SK-N-SH treated with all-trans-retinoic acid at 6 μM for 48 hours (cell line): ENCODE measurements at regions not wholly inside any gene's neighbourhood (a gene's known extent, or its start where the extent isn't known, plus 50 kb on each side); places are given as distances from the start of the nearest gene placed in this dataset.

Source experiments
- ARNTL ChIP-seq: fragments of 450-650 bp; formaldehyde crosslinking; IDR thresholded peaks from 2 replicates; pipeline ENCODE4 v1.5.0; 2020; ENCODE audit warnings: low read depth, mild to moderate bottlenecking, moderate library complexity, borderline replicate concordance
- CSDC2 ChIP-seq: fragments of 250-450 bp; sonication (Bioruptor Pico); IDR thresholded peaks from 2 replicates; pipeline ENCODE4 v1.5.0; 2020; ENCODE audit warnings: mild to moderate bottlenecking, moderate library complexity
- ESRRG ChIP-seq: fragments of 250-450 bp; sonication (Bioruptor Pico); IDR thresholded peaks from 2 replicates; pipeline ENCODE4 v1.6.1; 2021; ENCODE audit warnings: mild to moderate bottlenecking
- GLIS3 ChIP-seq: fragments of 250-450 bp; sonication (Bioruptor Pico); IDR thresholded peaks from 2 replicates; pipeline ENCODE4 v1.5.0; 2020; ENCODE audit warnings: mild to moderate bottlenecking, moderate library complexity
- OSR1 ChIP-seq: fragments of 250-450 bp; sonication (Bioruptor Pico); IDR thresholded peaks from 2 replicates; pipeline ENCODE4 v1.8.0; 2022; ENCODE audit warnings: moderate library complexity, mild to moderate bottlenecking, inconsistent platforms
- ZC3H10 ChIP-seq: fragments of 250-450 bp; sonication (Bioruptor Pico); IDR thresholded peaks from 2 replicates; pipeline ENCODE4 v1.5.1; 2021; ENCODE audit warnings: mild to moderate bottlenecking, moderate library complexity
- ZNF565 ChIP-seq: fragments of 450-650 bp; formaldehyde crosslinking; conservative IDR thresholded peaks from 2 replicates; pipeline ENCODE4 v1.5.0; 2020; ENCODE audit warnings: low read depth, mild to moderate bottlenecking, moderate library complexity
- TF ChIP-seq, protein P1 (sequence below): fragments of 250-450 bp; sonication (Bioruptor Pico); IDR thresholded peaks from 2 replicates; pipeline ENCODE4 v1.5.1; 2020; ENCODE audit warnings: low read depth, mild to moderate bottlenecking, moderate library complexity

DNA sequence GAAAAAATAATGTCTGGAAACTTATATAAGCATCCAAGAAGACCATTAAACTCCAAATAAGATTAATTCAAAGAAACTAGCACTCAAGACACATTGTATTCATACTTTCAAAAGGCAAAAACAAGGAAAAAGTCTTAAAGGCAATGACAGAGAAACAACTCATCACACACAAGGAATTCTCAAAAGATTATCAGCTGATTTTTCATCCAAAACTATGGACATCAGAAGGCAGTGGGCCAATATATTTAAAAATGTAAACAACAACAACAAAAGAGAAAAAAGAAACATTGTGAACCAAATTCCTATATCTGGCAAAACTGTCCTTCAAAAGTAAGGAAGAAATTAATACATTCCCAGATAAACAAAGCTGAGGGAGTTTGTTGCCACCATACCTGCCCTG, 711.4 kb upstream of the GALNTL6 start:
- no peak for TF ChIP-seq ZC3H10
- no peak for TF ChIP-seq ESRRG (CRISPR knock-in tag)
- TF ChIP-seq ZNF565 (CRISPR knock-in tag), result no peak
- TF ChIP-seq OSR1 (CRISPR knock-in tag), result no peak
- no peak for TF ChIP-seq GLIS3 (CRISPR knock-in tag)
- TF ChIP-seq, protein P1, sequence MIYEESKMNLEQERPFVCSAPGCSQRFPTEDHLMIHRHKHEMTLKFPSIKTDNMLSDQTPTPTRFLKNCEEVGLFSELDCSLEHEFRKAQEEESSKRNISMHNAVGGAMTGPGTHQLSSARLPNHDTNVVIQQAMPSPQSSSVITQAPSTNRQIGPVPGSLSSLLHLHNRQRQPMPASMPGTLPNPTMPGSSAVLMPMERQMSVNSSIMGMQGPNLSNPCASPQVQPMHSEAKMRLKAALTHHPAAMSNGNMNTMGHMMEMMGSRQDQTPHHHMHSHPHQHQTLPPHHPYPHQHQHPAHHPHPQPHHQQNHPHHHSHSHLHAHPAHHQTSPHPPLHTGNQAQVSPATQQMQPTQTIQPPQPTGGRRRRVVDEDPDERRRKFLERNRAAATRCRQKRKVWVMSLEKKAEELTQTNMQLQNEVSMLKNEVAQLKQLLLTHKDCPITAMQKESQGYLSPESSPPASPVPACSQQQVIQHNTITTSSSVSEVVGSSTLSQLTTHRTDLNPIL, result no peak
- TF ChIP-seq CSDC2 (CRISPR knock-in tag), result no peak
- TF ChIP-seq ARNTL, result no peak
